Fibroblast of skin of left quadriceps (primary cell): ENCODE measurements at regions not wholly inside any gene's neighbourhood (a gene's known extent, or its start where the extent isn't known, plus 50 kb on each side); places are given as distances from the start of the nearest gene placed in this dataset.

Experiments
- DNase-seq, 2 experiments: peaks; one replicate each; pipeline ENCODE4 v3.0.0-alpha.2; 2013; ENCODE audit warnings: low read depth in 2 of 2

DNA sequence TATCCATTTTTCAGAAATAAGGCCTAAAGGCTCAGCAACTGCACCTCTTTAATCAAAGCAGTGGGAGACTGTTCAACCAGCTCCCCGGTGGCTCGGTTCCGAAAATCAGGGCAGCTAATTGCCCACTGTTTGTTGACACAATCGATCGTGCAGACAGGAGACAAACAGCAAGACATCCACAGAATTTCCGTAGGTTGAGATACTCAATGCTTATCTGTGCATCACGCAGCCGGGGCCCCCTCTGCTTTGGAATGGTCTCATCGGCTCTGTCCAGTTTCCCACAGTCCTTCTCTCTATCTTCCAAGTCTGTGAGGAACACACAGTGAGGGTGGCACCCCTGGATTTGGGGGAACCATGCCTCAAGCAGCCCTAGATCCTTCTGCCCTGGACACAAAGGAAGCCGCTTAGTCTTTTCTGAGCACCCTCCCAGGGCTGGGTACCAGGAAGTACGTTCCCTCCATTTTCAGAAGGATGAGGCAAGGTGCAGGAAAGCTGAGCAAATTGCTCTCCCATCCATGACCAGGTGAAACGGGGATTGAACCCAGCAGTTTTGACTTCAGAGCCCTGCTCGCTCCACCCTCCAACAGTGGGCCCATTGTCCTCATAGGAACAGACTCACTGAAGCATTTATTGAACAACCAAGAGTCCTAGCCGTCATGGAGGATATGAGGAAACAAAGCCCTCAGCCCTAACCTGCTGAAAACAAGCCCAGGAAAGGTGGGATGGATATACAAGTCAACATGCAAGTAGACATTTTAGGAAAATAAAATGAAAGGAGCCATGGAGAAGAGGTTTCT is 70.7 kb downstream of the C16orf95 start:
- no peak for DNase-seq

DNA sequence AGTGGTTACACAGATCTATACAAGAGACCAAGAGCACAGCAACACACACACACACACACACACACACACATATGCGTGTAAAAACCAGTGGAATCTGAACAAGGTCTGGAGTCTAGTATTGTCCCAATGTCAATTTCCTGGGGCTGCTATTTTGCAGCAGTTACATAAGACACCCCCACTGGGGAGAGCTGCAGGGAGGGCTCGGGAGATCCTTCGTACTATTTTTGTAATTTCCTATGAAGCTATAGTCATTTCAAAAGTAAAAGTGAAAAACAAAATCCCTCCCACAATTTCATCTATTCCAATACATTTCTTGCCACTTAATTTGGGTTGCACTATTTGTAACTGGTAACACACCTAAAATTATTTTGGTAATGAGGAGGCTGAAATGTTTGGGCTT is 68.5 kb downstream of the C16orf95 start:
- no peak for DNase-seq

DNA sequence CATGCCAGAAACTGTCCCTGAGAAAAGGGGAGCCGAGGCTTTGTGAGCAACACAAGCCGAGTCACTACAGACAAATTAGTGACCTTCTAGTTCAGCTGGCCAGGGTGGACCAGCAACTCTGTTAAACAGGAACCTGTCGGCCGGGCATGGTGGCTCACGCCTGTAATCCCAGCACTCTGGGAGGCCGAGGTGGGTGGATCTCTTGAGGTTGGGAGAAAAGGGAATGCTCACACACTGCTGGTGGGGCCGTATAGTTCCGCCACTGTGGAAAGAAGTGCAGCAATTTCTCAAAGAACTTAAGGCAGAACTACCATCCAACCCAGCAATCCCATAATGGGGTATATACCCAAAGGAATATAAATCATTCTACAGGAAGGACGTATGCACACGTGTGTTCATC is 67.8 kb downstream of the C16orf95 start:
- no peak for DNase-seq

DNA sequence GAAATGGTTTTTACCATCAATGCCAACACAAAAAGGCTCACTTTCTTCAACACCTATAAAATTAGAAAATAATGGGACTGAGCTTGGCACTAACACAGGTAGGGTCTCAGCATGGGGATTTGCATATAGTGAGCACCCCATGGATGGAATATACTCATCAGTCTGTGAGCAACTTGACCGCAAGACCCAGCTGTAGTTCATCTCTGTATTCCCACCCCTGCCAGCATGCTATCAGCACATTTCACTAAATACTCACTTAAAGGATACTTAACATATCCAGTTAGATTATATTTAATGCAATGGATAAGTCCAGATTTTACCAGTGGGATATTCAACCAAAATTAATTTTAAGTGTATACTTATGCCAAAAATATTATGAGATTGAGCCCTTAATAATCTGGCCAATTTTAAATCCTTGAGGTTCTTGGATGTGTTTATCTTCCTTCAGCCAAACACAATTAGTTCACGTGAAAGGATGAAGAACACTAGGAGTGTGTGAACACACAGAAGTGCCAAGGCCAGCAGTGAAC is 66.7 kb downstream of the C16orf95 start:
- no peak for DNase-seq

DNA sequence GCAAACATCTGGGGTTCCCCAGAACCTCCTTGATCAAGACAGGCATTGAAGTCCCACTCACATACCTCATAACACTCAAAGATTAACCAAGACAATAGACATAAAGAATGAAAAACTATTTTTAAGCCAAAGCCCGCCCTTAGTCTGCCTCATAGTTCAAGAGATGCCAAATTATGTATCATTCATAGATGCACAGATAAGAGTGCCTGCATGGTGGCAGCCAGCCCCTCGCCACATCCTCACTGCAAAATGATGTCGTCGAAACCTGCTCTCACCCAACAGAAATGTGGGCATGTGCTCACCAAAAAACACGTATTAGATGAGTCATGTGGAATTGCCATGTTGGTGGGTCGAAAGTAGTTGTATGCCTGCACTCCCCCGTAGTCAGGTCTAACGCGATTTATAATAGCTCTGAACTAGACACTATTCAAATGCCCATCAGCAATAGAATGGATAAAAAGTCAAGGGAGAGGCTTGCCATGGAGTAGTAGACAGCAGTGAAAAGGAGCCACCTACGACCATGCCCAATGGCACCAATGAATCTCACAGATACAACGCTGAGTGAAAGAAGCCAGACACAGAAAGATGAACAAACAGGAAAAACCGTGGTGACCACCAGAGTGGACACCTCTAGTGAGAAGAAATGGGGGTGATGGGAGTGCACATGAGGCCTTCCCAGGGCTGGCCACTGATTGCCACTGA is 64.8 kb downstream of the C16orf95 start:
- DNase-seq = no peak
